H9 (cell line): ENCODE measurements at regions not wholly inside any gene's neighbourhood (a gene's known extent, or its start where the extent isn't known, plus 50 kb on each side); places are given as distances from the start of the nearest gene placed in this dataset.

ENCODE experiments used
- DNase-seq: peaks from one replicate; pipeline ENCODE4 v3.0.0-alpha.2; 2017
- H2AFZ ChIP-seq: one replicate; pipeline ENCODE4 v1.6.1; 2013; ENCODE audit warnings: mild to moderate bottlenecking, low read length, control low read depth, moderate library complexity
- H2AK5ac ChIP-seq: 2 replicates; pipeline ENCODE4 v1.6.1; 2013; ENCODE audit warnings: low read length, control low read depth, mixed read lengths; ENCODE audit not compliant: insufficient read length
- H2BK120ac ChIP-seq: one replicate; pipeline ENCODE4 v1.6.1; 2013; ENCODE audit warnings: low read depth, mild to moderate bottlenecking, low read length, control low read depth, inconsistent platforms; ENCODE audit not compliant: poor library complexity, severe bottlenecking
- H2BK12ac ChIP-seq: 2 replicates; pipeline ENCODE4 v1.6.1; 2013; ENCODE audit warnings: low read length, control low read depth, mixed read lengths, low read depth; ENCODE audit not compliant: insufficient read length
- H2BK15ac ChIP-seq: 2 replicates; pipeline ENCODE4 v1.6.1; 2013; ENCODE audit warnings: low read depth, low read length, control low read depth
- H2BK20ac ChIP-seq: one replicate; pipeline ENCODE4 v1.6.1; 2013; ENCODE audit warnings: low read depth, mild to moderate bottlenecking, low read length, control low read depth, inconsistent platforms; ENCODE audit not compliant: poor library complexity, severe bottlenecking
- H2BK5ac ChIP-seq: 2 replicates; pipeline ENCODE4 v1.6.1; 2013; ENCODE audit warnings: low read length, control low read depth, mixed read lengths; ENCODE audit not compliant: insufficient read length
- H3K14ac ChIP-seq: 2 replicates; pipeline ENCODE4 v1.6.1; 2013; ENCODE audit warnings: low read length, control low read depth; ENCODE audit not compliant: insufficient read depth
- H3K18ac ChIP-seq: 2 replicates; pipeline ENCODE4 v1.6.1; 2013; ENCODE audit warnings: low read depth, mild to moderate bottlenecking, mixed read lengths, low read length, control low read depth; ENCODE audit not compliant: insufficient read length
- H3K23ac ChIP-seq: 2 replicates; pipeline ENCODE4 v1.6.1; 2013; ENCODE audit warnings: low read length, control low read depth, mixed read lengths, low read depth; ENCODE audit not compliant: insufficient read length
- H3K23me2 ChIP-seq: 2 replicates; pipeline ENCODE4 v1.6.1; 2013; ENCODE audit warnings: low read depth, mild to moderate bottlenecking, mixed read lengths, low read length, control low read depth; ENCODE audit not compliant: insufficient read length, poor library complexity, severe bottlenecking
- H3K27ac ChIP-seq: 2 replicates; pipeline ENCODE4 v1.5.1; 2013; ENCODE audit warnings: low read length, control low read depth, mixed read lengths, low read depth; ENCODE audit not compliant: insufficient read length
- H3K27me3 ChIP-seq: 2 replicates; pipeline ENCODE4 v1.6.1; 2013; ENCODE audit warnings: low read length, control low read depth, inconsistent platforms; ENCODE audit not compliant: insufficient read depth
- H3K4ac ChIP-seq: 2 replicates; pipeline ENCODE4 v1.6.1; 2013; ENCODE audit warnings: low read depth, mild to moderate bottlenecking, control low read depth, inconsistent platforms, low read length, moderate library complexity
- H3K4me1 ChIP-seq: 2 replicates; pipeline ENCODE4 v1.6.1; 2013; ENCODE audit warnings: low read length, control low read depth, inconsistent platforms; ENCODE audit not compliant: insufficient read depth
- H3K4me2 ChIP-seq: 2 replicates; pipeline ENCODE4 v1.6.1; 2013; ENCODE audit warnings: low read length, control low read depth, mixed read lengths; ENCODE audit not compliant: insufficient read length, insufficient read depth
- H3K56ac ChIP-seq: 2 replicates; pipeline ENCODE4 v1.6.1; 2013; ENCODE audit warnings: low read depth, mild to moderate bottlenecking, mixed read lengths, low read length, control low read depth; ENCODE audit not compliant: insufficient read length
- H3K79me1 ChIP-seq: 2 replicates; pipeline ENCODE4 v1.6.1; 2013; ENCODE audit warnings: low read depth, mild to moderate bottlenecking, moderate library complexity, low read length, control low read depth, inconsistent platforms; ENCODE audit not compliant: insufficient read depth, poor library complexity, severe bottlenecking
- H3K79me2 ChIP-seq: 2 replicates; pipeline ENCODE4 v1.6.1; 2013; ENCODE audit warnings: low read length, control low read depth, inconsistent platforms; ENCODE audit not compliant: insufficient read depth
- H3K9ac ChIP-seq: 2 replicates; pipeline ENCODE4 v1.6.1; 2013; ENCODE audit warnings: low read length, control low read depth, mixed read lengths; ENCODE audit not compliant: insufficient read length; ENCODE audit errors: extremely low read depth
- H3K9me3 ChIP-seq: one replicate; pipeline ENCODE4 v1.6.1; 2013; ENCODE audit warnings: low read depth, low read length, inconsistent platforms; ENCODE audit not compliant: control insufficient read depth
- H3T11ph ChIP-seq: one replicate; pipeline ENCODE4 v1.6.1; 2013; ENCODE audit warnings: mild to moderate bottlenecking, low read length, control low read depth, inconsistent platforms
- H4K20me1 ChIP-seq: one replicate; pipeline ENCODE4 v1.6.1; 2013; ENCODE audit not compliant: control insufficient read depth, insufficient read length, insufficient read depth
- H4K5ac ChIP-seq: 2 replicates; pipeline ENCODE4 v1.6.1; 2013; ENCODE audit warnings: low read depth, mild to moderate bottlenecking, mixed read lengths, low read length, control low read depth; ENCODE audit not compliant: insufficient read length
- H4K8ac ChIP-seq: replicated peaks from 2 replicates; pipeline ENCODE4 v1.6.1; 2013; ENCODE audit warnings: low read length, control low read depth, mixed read lengths, low read depth; ENCODE audit not compliant: insufficient read length
- H4K91ac ChIP-seq: 2 replicates; pipeline ENCODE4 v1.6.1; 2013; ENCODE audit warnings: low read depth, mild to moderate bottlenecking, moderate library complexity, mixed read lengths, low read length, control low read depth; ENCODE audit not compliant: insufficient read length
- H3K27ac Mint-ChIP-seq, 3 experiments: 2 replicates in 2 of 3; 3 replicates in 1 of 3; pipeline ENCODE4 v1.8.0; 2020 to 2021; ENCODE audit warnings: mixed read lengths in 3 of 3, mild to moderate bottlenecking in 1 of 3, moderate library complexity in 1 of 3
- H3K27me3 Mint-ChIP-seq: 2 replicates; pipeline ENCODE4 v1.8.0; 2021; ENCODE audit warnings: low read depth, mild to moderate bottlenecking, moderate library complexity, mixed read lengths
- H3K36me3 Mint-ChIP-seq, 3 experiments: 2 replicates in 2 of 3; 3 replicates in 1 of 3; pipeline ENCODE4 v1.8.0; 2020 to 2021; ENCODE audit warnings: low read depth in 3 of 3, mixed read lengths in 3 of 3; ENCODE audit not compliant: insufficient read depth in 1 of 3
- H3K4me1 Mint-ChIP-seq, 2 experiments: 2 replicates each; pipeline ENCODE4 v1.8.0; 2020; ENCODE audit warnings: mixed read lengths in 2 of 2
- H3K4me3 Mint-ChIP-seq, 2 experiments: 2 replicates in 1 of 2; 3 replicates in 1 of 2; pipeline ENCODE4 v1.8.0; 2020 to 2021; ENCODE audit warnings: mild to moderate bottlenecking in 2 of 2, mixed read lengths in 2 of 2, moderate library complexity in 1 of 2
- H3K9me3 Mint-ChIP-seq, 2 experiments: 2 replicates in 1 of 2; 3 replicates in 1 of 2; pipeline ENCODE4 v1.8.0; 2020; ENCODE audit warnings: mild to moderate bottlenecking in 2 of 2, mixed read lengths in 2 of 2, moderate library complexity in 1 of 2
- WGBS: extraction: QIAGEN DNeasy Blood & Tissue Kit; methylation state at CpG from one replicate; pipeline ENCODE4 v1.1.7; 2013; ENCODE audit warnings: missing lambda C conversion rate, low lambda C conversion rate, mixed read lengths; ENCODE audit not compliant: insufficient read length; ENCODE audit errors: extremely low coverage; 5-methylcytosine and 5-hydroxymethylcytosine counted together
- TF ChIP-seq, protein P1 (sequence below): fragments of 200-600 bp; sonication (generic); conservative IDR thresholded peaks from 3 replicates; pipeline ENCODE4 v1.8.0; 2021; ENCODE audit warnings: antibody characterized with exemption, mild to moderate bottlenecking

DNA sequence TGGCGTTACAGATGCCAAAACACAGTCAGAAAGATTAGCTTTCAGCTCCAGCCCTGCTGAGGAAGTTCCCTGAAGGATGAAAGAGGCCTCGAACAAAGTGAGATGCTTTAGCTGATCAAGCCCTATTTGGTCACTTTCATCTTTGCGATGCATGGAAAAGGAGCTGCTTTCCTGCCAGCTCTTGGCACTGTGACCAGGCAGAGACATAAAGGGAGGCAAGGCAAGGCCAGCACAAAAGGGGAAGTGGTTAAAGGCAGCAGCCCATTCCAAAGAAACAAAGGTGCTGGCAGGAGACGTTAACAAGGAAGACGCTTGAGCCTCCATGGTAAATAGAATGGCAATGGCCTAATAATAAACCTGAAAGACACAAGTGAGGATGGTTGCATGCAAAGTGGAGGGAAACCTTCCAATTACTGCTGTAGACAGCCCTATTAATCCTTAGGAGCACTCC lies 617.1 kb upstream of the INTU start:
- Histone ChIP-seq H3T11ph (no peak overlapping the region), H3K79me2 (no peaks in the 10 kb centered on the region), H2AK5ac (no peak overlapping the region), H3K56ac (no peak overlapping the region), H3K9ac (no peak overlapping the region), H4K91ac (no peak overlapping the region), H2AFZ (peak overlapping the region; percentile 27), H2BK12ac (no peak overlapping the region), H3K18ac (no peak overlapping the region), H2BK20ac (no peak overlapping the region), H3K14ac (no peak overlapping the region), H3K4ac (no peak overlapping the region), H3K27ac (no peak overlapping the region), H3K4me1 (peaks cover 5% of the 10 kb centered on the region; the same call in 1 of the 2 replicates), H3K23ac (no peak overlapping the region), H4K8ac (no peak overlapping the region), H4K20me1 (no peaks in the 10 kb centered on the region), H3K79me1 (no peaks in the 10 kb centered on the region), H3K9me3 (no peaks in the 10 kb centered on the region), H2BK5ac (no peak overlapping the region), H2BK15ac (no peak overlapping the region), H3K27me3 (no peaks in the 10 kb centered on the region), H3K23me2 (no peaks in the 10 kb centered on the region), H2BK120ac (no peak overlapping the region), H3K4me2 (no peak overlapping the region), H4K5ac (no peak overlapping the region)
- WGBS, result no CpG with 5 or more reads among the region's 5 CpGs
- Mint-ChIP-seq H3K4me3 (no peak overlapping the region), H3K4me1 (peaks cover 10 to 11% of the 10 kb centered on the region in 2 experiments), H3K27me3 (no peaks in the 10 kb centered on the region), H3K36me3 (no peaks in the 10 kb centered on the region), H3K27ac (no peak overlapping the region; a peak in 1 of 7 replicates), H3K9me3 (peaks cover 0 to 2% of the 10 kb centered on the region in 2 experiments; a peak in 2 of 5 replicates)
- TF ChIP-seq, protein P1, sequence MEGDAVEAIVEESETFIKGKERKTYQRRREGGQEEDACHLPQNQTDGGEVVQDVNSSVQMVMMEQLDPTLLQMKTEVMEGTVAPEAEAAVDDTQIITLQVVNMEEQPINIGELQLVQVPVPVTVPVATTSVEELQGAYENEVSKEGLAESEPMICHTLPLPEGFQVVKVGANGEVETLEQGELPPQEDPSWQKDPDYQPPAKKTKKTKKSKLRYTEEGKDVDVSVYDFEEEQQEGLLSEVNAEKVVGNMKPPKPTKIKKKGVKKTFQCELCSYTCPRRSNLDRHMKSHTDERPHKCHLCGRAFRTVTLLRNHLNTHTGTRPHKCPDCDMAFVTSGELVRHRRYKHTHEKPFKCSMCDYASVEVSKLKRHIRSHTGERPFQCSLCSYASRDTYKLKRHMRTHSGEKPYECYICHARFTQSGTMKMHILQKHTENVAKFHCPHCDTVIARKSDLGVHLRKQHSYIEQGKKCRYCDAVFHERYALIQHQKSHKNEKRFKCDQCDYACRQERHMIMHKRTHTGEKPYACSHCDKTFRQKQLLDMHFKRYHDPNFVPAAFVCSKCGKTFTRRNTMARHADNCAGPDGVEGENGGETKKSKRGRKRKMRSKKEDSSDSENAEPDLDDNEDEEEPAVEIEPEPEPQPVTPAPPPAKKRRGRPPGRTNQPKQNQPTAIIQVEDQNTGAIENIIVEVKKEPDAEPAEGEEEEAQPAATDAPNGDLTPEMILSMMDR, result no peak
- peak; percentile 28 for DNase-seq
